GM12878 (cell line): ENCODE measurements at regions not wholly inside any gene's neighbourhood (a gene's known extent, or its start where the extent isn't known, plus 50 kb on each side); places are given as distances from the start of the nearest gene placed in this dataset.

Source experiments
- ATAC-seq: fragments of 200-7000 bp; cut with Tn5 transposase; 3 replicates; pipeline ENCODE4 v1.9.1; 2020; ENCODE audit warnings: mild to moderate bottlenecking, moderate library complexity
- BruUV-seq: library from RNA; stranded (reverse); fragments of 400-500 nt; replicated peaks from 2 replicates; lab custom pipeline; 2021; lab: Mats Ljungman, UMichigan
- CTCF ChIA-PET: fragments of 300-600 bp; sonication (Branson Sonifier 250); formaldehyde crosslinking; extraction: SDS; loops from one replicate; lab custom pipeline; 2021; ENCODE audit warnings: inconsistent platforms; lab: Yijun Ruan, JAX
- POLR2A ChIA-PET: fragments of 350-600 bp; formaldehyde crosslinking; extraction: SDS; loops from one replicate; lab custom pipeline; 2021; ENCODE audit warnings: inconsistent platforms; lab: Charles Lee
- RAD21 ChIA-PET: fragments of 300-600 bp; sonication (Branson Sonifier 250); formaldehyde crosslinking; loops from one replicate; lab custom pipeline; 2023; ENCODE audit warnings: antibody characterized with exemption; ENCODE audit not compliant: unreplicated experiment; lab: Charles Lee
- SMC1A ChIA-PET: fragments of 300-600 bp; sonication (Branson Sonifier 250); formaldehyde crosslinking; loops from one replicate; lab custom pipeline; 2023; ENCODE audit not compliant: unreplicated experiment, uncharacterized antibody; lab: Charles Lee
- DNase-seq: peaks from one replicate; pipeline ENCODE4 v3.0.0-alpha.2; 2011; ENCODE audit warnings: low read depth, low spot score
- FAIRE-seq: peaks from 3 replicates; lab custom pipeline; 2011; peaks lifted over from hg19 to GRCh38; lab: Jason Lieb, UNC
- H2AFZ ChIP-seq: 2 replicates; pipeline ENCODE4 v1.6.0; 2011; ENCODE audit warnings: low read depth, low read length, control low read depth; ENCODE audit not compliant: control insufficient read depth
- H3K27ac ChIP-seq: 2 replicates; pipeline ENCODE4 v1.5.1; 2011; ENCODE audit warnings: control low read depth; ENCODE audit not compliant: control insufficient read depth, insufficient read depth
- H3K27me3 ChIP-seq, 2 experiments: replicated peaks in 1 of 2; 2 replicates each; pipeline versions ENCODE4 v1.6.0 to v1.6.1; 2011; ENCODE audit warnings: low read length in 1 of 2; ENCODE audit not compliant: control insufficient read depth in 2 of 2, insufficient read depth in 2 of 2
- H3K36me3 ChIP-seq, 2 experiments: 2 replicates each; pipeline ENCODE4 v1.5.1; 2011; ENCODE audit warnings: low read length in 1 of 2; ENCODE audit not compliant: control insufficient read depth in 2 of 2, insufficient read depth in 2 of 2
- H3K4me1 ChIP-seq: 2 replicates; pipeline ENCODE4 v1.6.1; 2011; ENCODE audit warnings: mild to moderate bottlenecking, low read length, moderate library complexity, mixed read lengths; ENCODE audit not compliant: control insufficient read depth, insufficient read depth
- H3K4me2 ChIP-seq: 2 replicates; pipeline ENCODE4 v1.6.0; 2011; ENCODE audit warnings: control low read depth; ENCODE audit not compliant: control insufficient read depth, insufficient read depth
- H3K4me3 ChIP-seq: fragments of 200-600 bp; sonication (generic); 2 replicates; pipeline ENCODE4 v1.5.1; 2016
- H3K79me2 ChIP-seq: 2 replicates; pipeline ENCODE4 v1.6.0; 2011; ENCODE audit warnings: low read length; ENCODE audit not compliant: control insufficient read depth, insufficient read depth
- H3K9ac ChIP-seq: 2 replicates; pipeline ENCODE4 v1.8.0; 2011; ENCODE audit warnings: low read length, control low read depth, mixed read lengths; ENCODE audit not compliant: control insufficient read depth, insufficient read depth
- H3K9me3 ChIP-seq: replicated peaks from 3 replicates; pipeline ENCODE4 v1.5.1; 2011; ENCODE audit warnings: mild to moderate bottlenecking, low read length; ENCODE audit not compliant: control insufficient read depth, insufficient read depth
- H4K20me1 ChIP-seq: 2 replicates; pipeline ENCODE4 v1.6.0; 2011; ENCODE audit not compliant: control insufficient read depth, insufficient read depth
- CEBPB ChIP-seq, 2 experiments: fragments of 150-350 bp in 1 of 2; IDR thresholded peaks; 2 replicates each; pipeline ENCODE4 v1.6.1; 2012 to 2014; ENCODE audit warnings: low read depth in 2 of 2, low read length in 2 of 2, borderline replicate concordance in 1 of 2, inconsistent platforms in 1 of 2
- E2F8 ChIP-seq: fragments of 450-650 bp; IDR thresholded peaks from 2 replicates; pipeline ENCODE4 v1.6.1; 2018; ENCODE audit warnings: mild to moderate bottlenecking, low read depth, moderate library complexity; ENCODE audit not compliant: partially characterized antibody
- E4F1 ChIP-seq: fragments of 450-650 bp; IDR thresholded peaks from 2 replicates; pipeline ENCODE4 v1.6.1; 2018; ENCODE audit warnings: borderline replicate concordance, mild to moderate bottlenecking; ENCODE audit not compliant: partially characterized antibody
- HSF1 ChIP-seq: fragments of 150-350 bp; IDR thresholded peaks from 2 replicates; pipeline ENCODE4 v1.6.1; 2014; ENCODE audit warnings: mild to moderate bottlenecking, low read depth, low read length
- NRF1 ChIP-seq: conservative IDR thresholded peaks from 2 replicates; pipeline ENCODE4 v1.6.1; 2011; ENCODE audit warnings: mild to moderate bottlenecking, low read depth, low read length, improper control_type of control experiment
- POU2F2 ChIP-seq: IDR thresholded peaks from 3 replicates; pipeline ENCODE4 v1.6.1; 2011; ENCODE audit warnings: low read depth, mild to moderate bottlenecking, low read length, borderline replicate concordance
- SKIL ChIP-seq: fragments of 450-650 bp; IDR thresholded peaks from 2 replicates; pipeline ENCODE4 v1.6.1; 2017; ENCODE audit warnings: mild to moderate bottlenecking, low read depth, inconsistent platforms; ENCODE audit not compliant: poor library complexity, severe bottlenecking
- SREBF1 ChIP-seq: IDR thresholded peaks from 2 replicates; pipeline ENCODE4 v1.6.1; 2012; ENCODE audit warnings: mild to moderate bottlenecking, low read length
- TAF1 ChIP-seq: IDR thresholded peaks from 2 replicates; pipeline ENCODE4 v1.6.1; 2011; ENCODE audit warnings: mild to moderate bottlenecking, low read depth, low read length, borderline replicate concordance
- TCF12 ChIP-seq: IDR thresholded peaks from 2 replicates; pipeline ENCODE4 v1.6.1; 2011; ENCODE audit warnings: low read depth, mild to moderate bottlenecking, low read length
- ZBTB11 ChIP-seq: fragments of 450-650 bp; formaldehyde crosslinking; IDR thresholded peaks from 2 replicates; pipeline ENCODE4 v1.5.0; 2022; ENCODE audit warnings: mild to moderate bottlenecking, missing genetic modification characterization
- ZNF24 ChIP-seq: fragments of 450-650 bp; IDR thresholded peaks from 2 replicates; pipeline ENCODE4 v1.6.1; 2017; ENCODE audit warnings: antibody characterized with exemption, mild to moderate bottlenecking
- WGBS: methylation state at CpG from one replicate; pipeline ENCODE4 v1.1.6; 2016; ENCODE audit warnings: low lambda C conversion rate; ENCODE audit not compliant: insufficient replicate concordance, insufficient coverage; ENCODE audit errors: missing lambda C conversion rate; 5-methylcytosine and 5-hydroxymethylcytosine counted together
- in situ Hi-C: fragments of 300-500 bp; cut with MboI; formaldehyde crosslinking; loops from 9 replicates; pipeline ENCODE4 v1.14.3; 2018; ENCODE audit warnings: mixed read lengths
- intact Hi-C: fragments of 100-400 bp; cut with micrococcal nuclease; formaldehyde crosslinking; loops from one replicate; pipeline ENCODE4 v1.14.2; 2022; ENCODE audit not compliant: unreplicated experiment

GRCh38 chr16:72444696-72445095, 272.7 kb upstream of the PMFBP1 start:
- Histone ChIP-seq H3K4me3 (no peak overlapping the region), H3K36me3 (no peaks in the 10 kb centered on the region), H3K4me1 (no peaks in the 10 kb centered on the region), H3K9ac (no peak overlapping the region), H3K79me2 (no peaks in the 10 kb centered on the region), H3K27me3 (no peaks in the 10 kb centered on the region), H3K27ac (no peak overlapping the region), H3K9me3 (no peaks in the 10 kb centered on the region; the same call in 2 of the 3 replicates), H2AFZ (no peak overlapping the region), H4K20me1 (no peaks in the 10 kb centered on the region), H3K4me2 (no peak overlapping the region)
- 100% methylated on average over 1 of the region's 1 CpG for WGBS
- CTCF ChIA-PET, result no interaction called here
- DNase-seq (no peak), FAIRE-seq (no peak), ATAC-seq (no peak)
- SMC1A ChIA-PET, result no interaction called here
- intact Hi-C loops (no loop called here), in situ Hi-C loops (no loop called here)
- RAD21 ChIA-PET, result no interaction called here
- BruUV-seq, result no TSS peak
- POLR2A ChIA-PET, result no interaction called here
- TF ChIP-seq TCF12 (no peak), SKIL (no peak), POU2F2 (no peak), CEBPB (IDR thresholded peaks at IDR 0.05; ENCODE audit: borderline replicate concordance in 1 of 2, low read depth in 2 of 2, low read length in 2 of 2) (no peak), E4F1 (no peak), HSF1 (no peak), SREBF1 (no peak), TAF1 (no peak), E2F8 (no peak), ZBTB11 (CRISPR knock-in tag) (no peak), NRF1 (no peak), ZNF24 (no peak)
